Kidney (tissue), 13 donors: ENCODE measurements at regions not wholly inside any gene's neighbourhood (a gene's known extent, or its start where the extent isn't known, plus 50 kb on each side); places are given as distances from the start of the nearest gene placed in this dataset.

ENCODE experiments used
- DNase-seq, 5 donors: peaks; one replicate each; pipeline ENCODE4 v3.0.0-alpha.2; 2013 to 2020
- FAIRE-seq: peaks from 2 replicates; lab custom pipeline; 2012; peaks lifted over from hg19 to GRCh38; lab: Jason Lieb, UNC
- H3K27ac ChIP-seq, 2 donors: one replicate each; pipeline ENCODE4 v1.7.0; 2013; ENCODE audit warnings: low read depth in 2 of 2, low read length in 2 of 2, inconsistent platforms in 1 of 2
- H3K27me3 ChIP-seq: one replicate; pipeline ENCODE4 v1.7.1; 2013; ENCODE audit warnings: low read length, inconsistent platforms; ENCODE audit not compliant: control insufficient read depth, insufficient read depth
- H3K36me3 ChIP-seq, 3 donors: one replicate each; pipeline versions ENCODE4 v1.7.0 to v1.7.1; 2013; ENCODE audit warnings: low read length in 3 of 3, control low read depth in 1 of 3, inconsistent platforms in 1 of 3; ENCODE audit not compliant: insufficient read depth in 3 of 3, control insufficient read depth in 2 of 3
- H3K4me1 ChIP-seq, 3 donors: one replicate each; pipeline versions ENCODE4 v1.7.0 to v1.7.1; 2013; ENCODE audit warnings: low read length in 3 of 3, inconsistent platforms in 1 of 3, low read depth in 1 of 3; ENCODE audit not compliant: control insufficient read depth in 2 of 3, insufficient read depth in 2 of 3
- H3K4me3 ChIP-seq, 3 donors: one replicate each; pipeline versions ENCODE4 v1.7.0 to v1.8.1; 2013; ENCODE audit warnings: low read length in 3 of 3, control low read depth in 1 of 3, inconsistent platforms in 1 of 3
- H3K9ac ChIP-seq, 3 donors: one replicate each; pipeline versions ENCODE4 v1.7.0 to v1.7.1; 2013; ENCODE audit warnings: low read length in 3 of 3, control low read depth in 1 of 3, inconsistent platforms in 1 of 3
- H3K9me3 ChIP-seq, 3 donors: one replicate each; pipeline versions ENCODE4 v1.7.0 to v1.7.1; 2013; ENCODE audit warnings: low read length in 3 of 3, control low read depth in 1 of 3, inconsistent platforms in 1 of 3; ENCODE audit not compliant: control insufficient read depth in 2 of 3, insufficient read depth in 1 of 3
- CTCF ChIP-seq: IDR thresholded peaks from 3 replicates; pipeline ENCODE4 v1.5.1; 2012; ENCODE audit warnings: mild to moderate bottlenecking, moderate library complexity, borderline replicate concordance; ENCODE audit not compliant: insufficient read depth; ENCODE audit errors: extremely low read depth
- intact Hi-C: fragments of 100-400 bp; cut with DNase I; formaldehyde crosslinking; loops from one replicate; pipeline ENCODE4 v1.11.1; 2022
- donor health status: control.
- donor health status: control.
- donor health status: control.
- donor health status: control.
- donor health status: control.
- donor health status: DM: yes; HTN: yes; CAD: no.
- donor health status: Normal renal cell carcinoma (clear cell type).

GRCh38 chr9:81387360-81388106 is 301.8 kb downstream of the TLE1 start:
- no peak overlapping the region for H3K4me3 ChIP-seq
- H3K4me1 ChIP-seq = peaks cover 0 to 3% (median 0%) of the 10 kb centered on the region in 3 donors
- no peaks in the 10 kb centered on the region for H3K27me3 ChIP-seq
- intact Hi-C loops = no loop called here
- H3K9me3 ChIP-seq = no peaks in the 10 kb centered on the region
- H3K36me3 ChIP-seq = no peaks in the 10 kb centered on the region
- TF ChIP-seq CTCF = no peak
- FAIRE-seq = no peak
- H3K9ac ChIP-seq = no peak overlapping the region
- no peak for DNase-seq
- no peak overlapping the region for H3K27ac ChIP-seq

DNA sequence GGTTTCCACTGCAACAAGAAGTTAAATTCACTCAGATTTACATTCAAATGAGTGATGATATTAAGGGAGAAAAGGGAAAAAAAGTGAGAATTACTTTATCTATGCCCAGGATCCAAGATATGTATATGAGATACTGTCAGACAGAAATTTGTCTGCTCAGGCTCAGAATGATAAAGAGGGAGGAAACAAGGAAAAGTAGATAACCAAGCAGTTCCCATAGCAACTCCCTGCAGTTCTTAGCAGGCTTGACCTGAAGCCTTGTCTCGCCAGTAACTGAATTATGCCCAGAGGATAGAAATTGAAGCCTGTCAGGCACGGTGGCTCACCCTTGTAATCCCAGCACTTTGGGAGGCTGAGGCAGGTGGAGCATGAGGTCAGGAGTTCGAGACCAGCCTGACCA is 304.4 kb downstream of the TLE1 start:
- no peak overlapping the region for H3K9ac ChIP-seq
- no peaks in the 10 kb centered on the region for H3K9me3 ChIP-seq
- TF ChIP-seq CTCF = no peak
- no peak for FAIRE-seq
- DNase-seq = no peak
- no peaks in the 10 kb centered on the region for H3K36me3 ChIP-seq
- intact Hi-C loops = no loop called here
- H3K27ac ChIP-seq = no peak overlapping the region
- peaks cover 0 to 3% (median 0%) of the 10 kb centered on the region in 3 donors for H3K4me1 ChIP-seq
- no peaks in the 10 kb centered on the region for H3K27me3 ChIP-seq
- H3K4me3 ChIP-seq = no peak overlapping the region

- no peaks in the 10 kb centered on the region for H3K27me3 ChIP-seq
- no peak for TF ChIP-seq CTCF
- FAIRE-seq (no peak), DNase-seq (no peak)
- H3K4me3 ChIP-seq = no peak overlapping the region
- H3K9ac ChIP-seq = no peak overlapping the region
- no peak overlapping the region for H3K27ac ChIP-seq
- no peaks in the 10 kb centered on the region for H3K9me3 ChIP-seq
- H3K36me3 ChIP-seq = no peaks in the 10 kb centered on the region
- intact Hi-C loops = no loop called here
- H3K4me1 ChIP-seq = no peaks in the 10 kb centered on the region
These were observed 307.1 kb downstream of the TLE1 start for GRCh38 chr9:81382281-81382680.

- H3K9ac ChIP-seq = no peak overlapping the region
- FAIRE-seq (no peak), DNase-seq (no peak)
- no peaks in the 10 kb centered on the region for H3K36me3 ChIP-seq
- TF ChIP-seq CTCF = no peak
- H3K4me3 ChIP-seq = no peak overlapping the region
- no peaks in the 10 kb centered on the region for H3K9me3 ChIP-seq
- intact Hi-C loops = no loop called here
- no peaks in the 10 kb centered on the region for H3K4me1 ChIP-seq
- no peak overlapping the region for H3K27ac ChIP-seq
- no peaks in the 10 kb centered on the region for H3K27me3 ChIP-seq
These were observed 307.7 kb downstream of the TLE1 start for GRCh38 chr9:81381694-81382093.
